ENCODE measurements at regions not wholly inside any gene's neighbourhood (a gene's known extent, or its start where the extent isn't known, plus 50 kb on each side); places are given as distances from the start of the nearest gene placed in this dataset.

DNA sequence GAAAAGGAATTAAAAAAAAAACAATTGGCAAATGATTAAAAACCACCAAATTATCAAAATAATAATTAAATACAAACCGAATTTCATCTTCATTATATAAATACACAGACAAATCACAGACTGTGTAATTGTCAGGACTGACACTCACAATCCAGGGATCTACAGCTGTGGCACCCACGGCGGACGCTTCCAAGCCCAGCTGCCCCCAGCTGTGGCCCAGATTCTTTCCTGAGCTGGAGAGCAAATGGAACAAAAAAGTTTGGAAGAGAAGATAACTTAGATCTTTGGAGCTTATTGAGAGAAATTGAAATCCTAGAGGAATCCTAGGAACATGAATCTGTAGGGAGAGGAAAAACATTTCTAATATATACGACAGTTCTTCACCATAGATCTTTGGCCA lies 316.1 kb downstream of the OTUD1 start:
- TF ChIP-seq CEBPB (IDR thresholded peaks at IDR 0.05; ENCODE audit: low read depth): no peak
- TF ChIP-seq POLR2A (IDR thresholded peaks at IDR 0.05; ENCODE audit: borderline replicate concordance, extremely low read depth, insufficient read depth, insufficient read length): no peak
- TF ChIP-seq, protein P1, sequence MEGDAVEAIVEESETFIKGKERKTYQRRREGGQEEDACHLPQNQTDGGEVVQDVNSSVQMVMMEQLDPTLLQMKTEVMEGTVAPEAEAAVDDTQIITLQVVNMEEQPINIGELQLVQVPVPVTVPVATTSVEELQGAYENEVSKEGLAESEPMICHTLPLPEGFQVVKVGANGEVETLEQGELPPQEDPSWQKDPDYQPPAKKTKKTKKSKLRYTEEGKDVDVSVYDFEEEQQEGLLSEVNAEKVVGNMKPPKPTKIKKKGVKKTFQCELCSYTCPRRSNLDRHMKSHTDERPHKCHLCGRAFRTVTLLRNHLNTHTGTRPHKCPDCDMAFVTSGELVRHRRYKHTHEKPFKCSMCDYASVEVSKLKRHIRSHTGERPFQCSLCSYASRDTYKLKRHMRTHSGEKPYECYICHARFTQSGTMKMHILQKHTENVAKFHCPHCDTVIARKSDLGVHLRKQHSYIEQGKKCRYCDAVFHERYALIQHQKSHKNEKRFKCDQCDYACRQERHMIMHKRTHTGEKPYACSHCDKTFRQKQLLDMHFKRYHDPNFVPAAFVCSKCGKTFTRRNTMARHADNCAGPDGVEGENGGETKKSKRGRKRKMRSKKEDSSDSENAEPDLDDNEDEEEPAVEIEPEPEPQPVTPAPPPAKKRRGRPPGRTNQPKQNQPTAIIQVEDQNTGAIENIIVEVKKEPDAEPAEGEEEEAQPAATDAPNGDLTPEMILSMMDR (IDR thresholded peaks at IDR 0.05 in 2 of 3, conservative IDR thresholded peaks at IDR 0.05 in 1 of 3; ENCODE audit: borderline replicate concordance in 1 of 3, insufficient read depth in 1 of 3, low read depth in 2 of 3, low read length in 2 of 3): no peak
- no peak for TF ChIP-seq EZH2 (IDR thresholded peaks at IDR 0.05)
- TF ChIP-seq, protein P2, sequence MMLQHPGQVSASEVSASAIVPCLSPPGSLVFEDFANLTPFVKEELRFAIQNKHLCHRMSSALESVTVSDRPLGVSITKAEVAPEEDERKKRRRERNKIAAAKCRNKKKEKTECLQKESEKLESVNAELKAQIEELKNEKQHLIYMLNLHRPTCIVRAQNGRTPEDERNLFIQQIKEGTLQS (IDR thresholded peaks at IDR 0.05): no peak
- no peak for TF ChIP-seq EZH2phosphoT487 (IDR thresholded peaks at IDR 0.05; ENCODE audit: borderline replicate concordance)
- TF ChIP-seq JUND (IDR thresholded peaks at IDR 0.05): no peak
- TF ChIP-seq FOSL1 (IDR thresholded peaks at IDR 0.05; ENCODE audit: low read depth): no peak
- TF ChIP-seq SIN3A (IDR thresholded peaks at IDR 0.05; ENCODE audit: low read depth): no peak
- no peak for TF ChIP-seq TCF7L2 (IDR thresholded peaks at IDR 0.05; ENCODE audit: borderline replicate concordance, extremely low read depth, insufficient read depth, insufficient read length)
